ENCODE measurements at regions not wholly inside any gene's neighbourhood (a gene's known extent, or its start where the extent isn't known, plus 50 kb on each side); places are given as distances from the start of the nearest gene placed in this dataset.

- DNase-seq (ENCODE audit: low spot score): no peak
- no peaks in the 10 kb centered on the region; the same call in none of the 2 replicates for H3K27me3 Mint-ChIP-seq (ENCODE audit: low read depth)
- H3K4me1 Mint-ChIP-seq: peaks cover 16% of the 10 kb centered on the region
- no peaks in the 10 kb centered on the region for H3K9me3 Mint-ChIP-seq
- H3K4me3 Mint-ChIP-seq: no peak overlapping the region
- no peaks in the 10 kb centered on the region for H3K36me3 Mint-ChIP-seq
- no peak for ATAC-seq
- CTCF ChIA-PET: no interaction called here
- POLR2A ChIA-PET: no interaction called here
- TF ChIP-seq ATF2 (CRISPR knock-in tag; IDR thresholded peaks at IDR 0.05; ENCODE audit: borderline replicate concordance, low read depth) (no peak), E2F1 (CRISPR knock-in tag; IDR thresholded peaks at IDR 0.05) (no peak), NFE2L1 (CRISPR knock-in tag; IDR thresholded peaks at IDR 0.05) (no peak), OVOL2 (CRISPR knock-in tag; IDR thresholded peaks at IDR 0.05; ENCODE audit: borderline replicate concordance) (no peak), E2F4 (CRISPR knock-in tag; IDR thresholded peaks at IDR 0.05; ENCODE audit: borderline replicate concordance, low read depth) (no peak)
- no peak overlapping the region for H3K27ac Mint-ChIP-seq
These were observed 396.5 kb upstream of the BRINP1 start for GRCh38 chr9:119765632-119766175.

DNA sequence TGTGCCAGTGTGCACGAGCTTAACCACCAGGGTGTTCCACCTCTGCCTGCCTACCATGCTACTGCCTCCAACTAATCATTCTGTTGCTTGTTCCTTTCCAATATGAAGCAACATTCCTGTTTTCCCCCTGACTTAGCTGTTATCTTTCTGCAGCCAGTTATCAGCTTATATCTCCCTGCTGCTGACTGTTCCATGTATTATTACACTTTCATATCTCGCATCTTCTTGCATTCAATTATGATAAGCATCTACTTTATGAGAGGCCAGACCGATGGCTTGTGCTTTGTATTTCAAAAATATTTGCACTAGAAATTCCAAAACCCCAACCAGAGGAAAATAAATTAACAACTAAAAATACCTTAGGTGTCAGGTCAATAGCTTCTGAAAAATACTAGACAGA is 394.0 kb upstream of the BRINP1 start:
- CTCF ChIA-PET: no interaction called here
- no peak for ATAC-seq

More for the DNA sequence above, 394.0 kb upstream of the BRINP1 start:
- Mint-ChIP-seq H3K4me3 (no peak overlapping the region), H3K9me3 (no peaks in the 10 kb centered on the region), H3K27me3 (ENCODE audit: low read depth) (no peaks in the 10 kb centered on the region), H3K36me3 (no peaks in the 10 kb centered on the region), H3K27ac (no peak overlapping the region), H3K4me1 (peaks cover 29% of the 10 kb centered on the region)
- POLR2A ChIA-PET: interaction anchor here (0.5 kb wide), 1 partner anchor 377 kb away, joined by 5 read pairs; no protein-coding TSS in a partner anchor
- DNase-seq (ENCODE audit: low spot score): no peak
- TF ChIP-seq TCF7 (CRISPR knock-in tag; IDR thresholded peaks at IDR 0.05; ENCODE audit: low read depth) (no peak), ATF1 (CRISPR knock-in tag; IDR thresholded peaks at IDR 0.05) (no peak), TEAD1 (CRISPR knock-in tag; IDR thresholded peaks at IDR 0.05) (no peak), NFE2L1 (CRISPR knock-in tag; IDR thresholded peaks at IDR 0.05) (no peak), ZNF423 (CRISPR knock-in tag; IDR thresholded peaks at IDR 0.05) (no peak), ZNF232 (CRISPR knock-in tag; IDR thresholded peaks at IDR 0.05) (no peak), EMX1 (CRISPR knock-in tag; IDR thresholded peaks at IDR 0.05) (no peak), ZMAT4 (CRISPR knock-in tag; IDR thresholded peaks at IDR 0.05) (no peak), CREM (CRISPR knock-in tag; IDR thresholded peaks at IDR 0.05) (no peak), AFF4 (CRISPR knock-in tag; IDR thresholded peaks at IDR 0.05; ENCODE audit: borderline replicate concordance) (no peak), SMAD3 (CRISPR knock-in tag; IDR thresholded peaks at IDR 0.05; ENCODE audit: borderline replicate concordance) (no peak), KAT7 (CRISPR knock-in tag; IDR thresholded peaks at IDR 0.05; ENCODE audit: borderline replicate concordance) (no peak), SMAD4 (CRISPR knock-in tag; IDR thresholded peaks at IDR 0.05) (no peak)
